Non-pigmented ciliary epithelial cell (primary cell): ENCODE measurements at regions not wholly inside any gene's neighbourhood (a gene's known extent, or its start where the extent isn't known, plus 50 kb on each side); places are given as distances from the start of the nearest gene placed in this dataset.
A peak's percentile ranks its signal among the peaks of the same experiment; 100 is the strongest.
"Not testable (repeated sequence)": the region's sequence is repeated elsewhere in the genome, so short reads cannot be mapped to it uniquely, and the experiment has no call there.

ENCODE experiments used
- DNase-seq: peaks from one replicate; pipeline ENCODE4 v3.0.0-alpha.2; 2010; ENCODE audit warnings: low read depth

- DNase-seq, result no peak
These were observed 232.8 kb upstream of the ATP5MC3 start for GRCh38 chr2:175414191-175414881.

- DNase-seq, result not testable (repeated sequence)
These were observed 229.4 kb upstream of the ATP5MC3 start for GRCh38 chr2:175410941-175411340.

DNA sequence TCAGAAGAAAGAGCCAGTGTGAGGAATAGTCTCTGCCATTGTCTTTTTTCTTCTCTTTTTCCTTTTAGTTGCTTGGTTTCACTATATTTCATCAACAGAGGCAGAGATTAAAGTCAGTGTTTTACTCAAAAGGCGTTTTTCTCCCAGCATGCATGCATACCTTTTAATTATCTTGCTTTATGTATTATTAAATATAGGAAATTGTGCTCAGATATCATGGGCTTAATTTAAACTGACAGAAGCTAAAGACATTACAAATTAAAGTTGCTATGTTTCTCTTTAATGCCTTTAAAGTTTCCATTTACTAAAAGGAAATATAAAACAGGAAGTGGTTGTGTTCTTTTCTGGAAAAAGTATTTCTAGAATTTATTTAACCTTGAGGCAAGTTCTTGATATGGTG is 223.3 kb upstream of the ATP5MC3 start:
- no peak for DNase-seq

DNA sequence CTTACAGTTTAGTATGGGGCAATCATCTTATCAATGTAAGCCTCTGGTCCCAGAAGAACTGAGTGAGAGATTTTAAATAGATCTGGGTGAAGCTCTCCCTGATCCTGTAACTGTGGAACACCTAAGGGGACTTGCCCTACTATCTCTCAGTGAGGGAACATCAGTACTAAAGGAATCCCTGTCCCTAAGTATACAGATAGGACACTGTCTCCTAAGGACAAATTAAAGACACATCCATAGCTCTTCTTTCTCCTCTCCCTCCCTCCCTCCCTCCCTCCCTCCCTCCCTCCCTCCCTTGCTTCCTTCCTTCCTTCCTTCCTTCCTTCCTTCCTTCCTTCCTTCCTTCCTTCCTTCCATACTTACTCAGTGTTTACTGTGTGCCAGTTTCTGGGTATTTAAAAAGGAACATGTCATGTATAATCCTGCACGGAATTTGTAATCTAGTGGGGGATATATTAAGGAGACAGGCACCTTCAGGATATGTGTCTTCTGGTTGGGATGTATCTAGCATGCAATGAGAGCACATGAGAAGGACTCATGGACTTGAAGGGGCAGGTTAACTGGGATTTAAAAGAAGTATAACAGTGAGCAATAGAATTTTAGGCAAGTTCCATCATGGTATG is 222.2 kb upstream of the ATP5MC3 start:
- DNase-seq, result no peak

- DNase-seq, result no peak
These were observed 221.1 kb upstream of the ATP5MC3 start for GRCh38 chr2:175402571-175402970.

- no peak for DNase-seq
These were observed 220.5 kb upstream of the ATP5MC3 start for GRCh38 chr2:175401956-175402469.

GRCh38 chr2:175400975-175401374 is 219.5 kb upstream of the ATP5MC3 start:
- DNase-seq, result no peak

GRCh38 chr2:175399326-175399725 is 217.8 kb upstream of the ATP5MC3 start:
- DNase-seq, result no peak

DNA sequence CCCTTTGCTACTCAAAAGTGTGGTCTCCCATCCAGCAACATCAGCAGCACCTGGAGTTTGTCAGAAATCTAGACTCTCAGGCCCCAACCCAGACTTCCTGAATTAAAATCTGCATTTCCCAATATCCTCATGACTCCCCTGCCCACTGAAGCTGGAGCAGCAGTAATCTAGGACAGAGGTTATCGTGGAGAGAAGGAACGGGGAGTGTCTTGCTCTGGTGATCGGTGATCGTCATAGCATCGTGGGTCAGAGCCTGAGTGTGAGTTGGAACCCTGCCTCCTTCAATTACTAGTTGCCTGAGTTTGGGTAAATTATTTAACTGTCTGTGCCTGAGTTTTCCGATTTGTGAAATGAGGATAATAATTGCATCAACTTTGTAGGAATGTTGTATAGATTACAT is 217.3 kb upstream of the ATP5MC3 start:
- DNase-seq, result no peak

DNA sequence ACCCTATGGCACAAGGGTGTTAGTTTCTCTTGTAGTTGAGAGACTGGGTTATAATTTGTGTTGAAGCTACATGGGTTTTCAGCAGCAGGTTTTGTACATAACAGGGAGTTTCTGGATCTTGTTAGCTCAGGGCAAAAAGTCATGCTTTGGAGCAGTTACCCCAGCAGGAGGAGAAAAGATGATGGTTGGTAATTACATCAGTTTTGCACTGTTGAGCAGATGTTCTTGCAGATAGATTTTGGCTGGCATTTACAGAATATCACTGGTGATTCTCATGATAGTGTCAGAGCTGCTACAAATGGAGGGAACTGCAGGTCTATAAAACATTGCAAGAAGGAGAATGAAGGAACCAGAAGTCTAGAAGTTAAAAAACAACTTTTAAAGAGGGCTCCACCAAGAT is 215.2 kb upstream of the ATP5MC3 start:
- no peak for DNase-seq

DNA sequence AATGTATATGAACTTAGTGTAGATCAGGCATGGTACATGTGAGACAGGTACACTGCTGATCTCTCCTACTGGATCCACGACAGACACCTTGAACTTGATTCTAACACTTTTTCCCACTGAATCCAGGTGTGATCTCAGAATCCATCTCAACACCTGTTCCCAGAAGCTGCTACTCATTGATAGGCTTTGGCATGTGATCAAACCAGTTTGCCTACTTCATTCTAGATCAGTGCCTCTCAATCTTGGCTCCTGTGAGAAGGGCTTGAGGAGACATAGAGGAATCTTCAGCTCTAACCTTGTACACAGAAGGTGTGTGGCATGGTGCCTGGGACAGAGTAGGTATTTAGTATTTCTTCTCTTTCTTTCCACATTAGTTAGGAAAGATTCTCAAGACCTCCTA is 212.3 kb upstream of the ATP5MC3 start:
- no peak for DNase-seq

DNA sequence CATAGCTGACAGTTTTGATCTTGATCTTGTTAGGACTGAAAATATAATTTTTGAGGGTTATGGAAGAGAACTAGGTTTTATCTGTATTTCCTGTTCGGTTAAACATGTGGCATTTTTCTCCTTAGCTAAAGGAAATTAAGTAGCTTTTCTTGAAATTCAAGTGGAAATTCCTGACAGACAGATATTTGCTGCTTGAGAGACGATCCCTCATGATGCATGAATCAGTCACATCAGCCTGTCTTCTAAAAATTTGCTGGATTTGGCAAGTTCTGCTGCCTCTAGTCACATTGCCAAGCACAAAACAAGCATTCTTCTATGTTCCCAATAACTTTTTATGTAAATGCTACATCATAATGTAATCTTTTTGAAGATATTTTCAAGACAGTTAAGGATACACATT is 201.8 kb upstream of the ATP5MC3 start:
- DNase-seq, result no peak

DNA sequence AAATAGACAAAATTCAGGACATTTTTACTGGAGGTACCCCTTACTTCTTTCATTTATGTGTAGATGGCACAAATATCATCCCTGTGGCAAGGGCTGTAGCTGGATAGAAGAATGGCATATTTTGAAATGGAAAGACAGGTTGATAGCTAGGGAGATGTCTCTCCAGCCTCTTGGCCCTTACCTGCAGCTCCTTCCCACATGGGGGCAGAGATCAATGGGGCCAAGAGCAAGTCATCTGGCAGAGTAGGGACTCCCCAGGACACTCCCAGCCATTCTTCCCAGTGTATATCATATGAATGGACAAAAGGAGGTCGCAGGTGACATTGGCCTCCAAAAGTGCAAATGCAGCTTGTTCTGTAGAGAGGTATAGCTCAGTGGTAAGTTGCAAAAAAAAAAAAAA is 192.2 kb upstream of the ATP5MC3 start:
- DNase-seq, result no peak

DNA sequence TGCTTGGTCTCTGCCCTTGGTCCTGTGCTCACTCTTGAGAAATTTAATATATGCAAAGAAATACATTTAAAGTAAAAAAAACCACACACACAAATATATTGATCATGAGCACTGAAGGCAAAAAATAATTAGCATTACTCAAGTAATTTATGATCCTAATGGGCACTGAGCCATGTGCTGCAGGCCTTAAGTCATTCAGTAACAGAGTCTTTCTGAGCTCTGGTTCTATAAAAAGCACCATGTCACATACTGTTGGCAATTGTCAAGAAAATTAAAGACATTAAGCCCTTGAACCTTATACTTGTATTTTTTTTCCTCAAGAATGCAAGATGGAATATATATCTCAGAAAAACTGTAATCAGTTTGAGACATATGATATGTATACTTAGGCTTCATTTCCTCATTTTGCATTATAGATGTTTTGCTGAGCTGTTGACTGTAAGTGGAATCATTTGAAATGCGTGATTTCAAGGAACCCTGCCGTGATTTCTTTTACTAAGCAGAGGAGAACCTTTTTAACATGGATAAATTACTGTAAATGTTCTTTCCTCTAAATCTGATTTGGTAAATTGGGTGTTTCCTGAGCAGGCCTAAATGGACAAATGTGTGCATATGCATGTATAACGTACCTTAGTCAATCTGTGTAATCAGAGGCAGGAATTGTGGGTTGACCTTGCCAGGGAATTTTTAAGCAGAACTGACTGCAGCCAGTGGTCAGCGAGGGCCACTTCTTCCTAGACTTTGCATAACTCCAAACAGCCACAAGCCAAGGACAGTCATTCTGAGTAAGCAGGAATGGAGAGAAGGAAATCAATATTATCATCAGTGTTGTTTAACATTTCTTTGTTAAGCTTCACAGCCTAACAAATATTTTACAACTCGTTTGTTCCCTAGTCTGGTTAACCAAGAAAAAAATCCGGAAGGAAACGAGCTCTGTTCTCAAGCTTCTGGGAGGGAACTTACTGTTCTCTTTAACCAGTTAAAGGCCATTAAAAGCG is 191.5 kb upstream of the ATP5MC3 start:
- DNase-seq, result peak; percentile 38

DNA sequence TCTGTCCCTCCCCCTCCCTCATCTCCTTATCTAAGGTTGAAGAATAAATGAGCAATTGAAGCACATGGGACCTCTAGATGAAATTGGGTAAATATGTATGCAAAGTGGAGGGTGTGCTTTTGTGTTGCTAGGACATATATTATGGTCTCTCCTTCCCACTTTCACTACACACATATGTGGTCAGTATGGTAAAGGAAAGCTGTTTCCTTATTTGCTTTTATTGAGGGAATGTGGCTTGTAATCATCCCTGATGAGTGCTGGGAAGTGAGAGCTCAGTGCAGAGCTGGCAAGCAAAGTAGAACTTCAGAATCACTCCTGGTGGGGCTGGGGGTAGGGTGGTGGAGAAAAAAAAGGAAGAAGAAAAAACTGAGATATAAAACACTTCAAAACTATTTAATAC is 189.9 kb upstream of the ATP5MC3 start:
- DNase-seq, result no peak

GRCh38 chr2:175366815-175367214 is 185.3 kb upstream of the ATP5MC3 start:
- DNase-seq, result peak; percentile 17

GRCh38 chr2:175363699-175364098 is 182.2 kb upstream of the ATP5MC3 start:
- DNase-seq, result no peak

- DNase-seq, result no peak
These were observed 180.8 kb upstream of the ATP5MC3 start for GRCh38 chr2:175362331-175362730.

GRCh38 chr2:175359710-175360109 is 178.2 kb upstream of the ATP5MC3 start:
- DNase-seq, result no peak

DNA sequence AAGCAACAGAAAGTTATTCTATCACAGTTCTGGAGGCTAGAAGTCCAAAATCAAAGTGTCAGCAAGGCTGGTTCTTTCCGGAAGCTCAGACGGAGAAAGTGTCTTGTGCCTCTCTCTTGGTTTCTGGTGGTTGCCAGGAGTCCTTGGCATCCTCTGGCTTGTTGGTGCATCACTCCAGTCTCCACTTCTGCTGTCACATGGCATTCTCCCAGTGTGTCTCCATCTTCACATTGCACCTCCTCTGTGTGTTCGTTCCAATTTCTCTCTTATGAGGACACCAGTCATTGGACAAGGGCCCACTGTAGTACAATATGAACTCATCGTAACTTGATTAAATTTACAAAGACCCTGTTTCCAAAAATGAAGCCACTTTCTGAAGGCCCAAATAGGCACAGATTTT is 175.4 kb upstream of the ATP5MC3 start:
- DNase-seq, result no peak

- no peak for DNase-seq
These were observed 173.7 kb upstream of the ATP5MC3 start for GRCh38 chr2:175355246-175355645.

DNA sequence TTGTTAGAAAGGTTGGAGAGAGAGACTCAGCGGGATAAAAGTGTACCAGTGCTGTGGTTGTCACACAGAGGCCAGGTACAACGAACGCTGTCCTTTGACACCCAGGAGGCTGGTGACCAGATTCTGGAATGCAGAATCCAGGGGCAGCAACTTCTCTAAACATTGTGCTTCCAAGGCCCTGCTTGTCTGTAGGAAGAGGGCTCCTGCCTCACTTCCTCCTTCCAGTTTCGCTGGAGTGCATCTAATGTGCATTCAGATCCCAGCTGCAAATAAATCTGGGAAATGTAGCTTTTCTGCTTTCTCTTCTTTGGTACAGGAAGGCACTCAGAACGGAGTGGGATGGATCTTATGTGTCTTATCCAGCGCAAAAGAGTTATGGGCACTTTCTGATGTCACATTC is 171.8 kb upstream of the ATP5MC3 start:
- DNase-seq, result no peak

GRCh38 chr2:175351512-175351911 is 170.0 kb upstream of the ATP5MC3 start:
- no peak for DNase-seq
